WTC11 (cell line): ENCODE measurements at regions not wholly inside any gene's neighbourhood (a gene's known extent, or its start where the extent isn't known, plus 50 kb on each side); places are given as distances from the start of the nearest gene placed in this dataset.

Experiments
- ATF6 ChIP-seq: sonication (generic); formaldehyde crosslinking; IDR thresholded peaks from 2 replicates; pipeline ENCODE4 v1.8.1; 2023; ENCODE audit warnings: mild to moderate bottlenecking, missing genetic modification reagents
- CREB1 ChIP-seq: sonication (generic); formaldehyde crosslinking; IDR thresholded peaks from 2 replicates; pipeline ENCODE4 v1.8.0; 2023; ENCODE audit warnings: mild to moderate bottlenecking, missing genetic modification reagents
- CTCF ChIP-seq: fragments of 200-600 bp; IDR thresholded peaks from 2 replicates; pipeline ENCODE4 v1.8.0; 2022; ENCODE audit warnings: antibody characterized with exemption
- ELF4 ChIP-seq: sonication (generic); formaldehyde crosslinking; IDR thresholded peaks from 2 replicates; pipeline ENCODE4 v1.8.1; 2022; ENCODE audit warnings: low read depth, mild to moderate bottlenecking, moderate library complexity, missing genetic modification reagents
- NR1H2 ChIP-seq: sonication (generic); formaldehyde crosslinking; IDR thresholded peaks from 2 replicates; pipeline ENCODE4 v1.9.0; 2021; ENCODE audit warnings: mild to moderate bottlenecking, moderate library complexity, missing genetic modification reagents
- NR2C2 ChIP-seq: sonication (generic); formaldehyde crosslinking; IDR thresholded peaks from 2 replicates; pipeline ENCODE4 v1.8.0; 2022; ENCODE audit warnings: mild to moderate bottlenecking, missing genetic modification reagents
- NR3C1 ChIP-seq: sonication (generic); formaldehyde crosslinking; conservative IDR thresholded peaks from 2 replicates; pipeline ENCODE4 v1.8.1; 2023; ENCODE audit warnings: low read depth, mild to moderate bottlenecking, missing genetic modification reagents
- SP1 ChIP-seq: sonication (generic); formaldehyde crosslinking; conservative IDR thresholded peaks from 2 replicates; pipeline ENCODE4 v1.8.1; 2022; ENCODE audit warnings: missing genetic modification reagents
- ZNF232 ChIP-seq: sonication (generic); formaldehyde crosslinking; IDR thresholded peaks from 2 replicates; pipeline ENCODE4 v1.8.0; 2022; ENCODE audit warnings: mild to moderate bottlenecking, missing genetic modification reagents
- ZNF263 ChIP-seq: sonication (generic); formaldehyde crosslinking; IDR thresholded peaks from 2 replicates; pipeline ENCODE4 v1.8.1; 2022; ENCODE audit warnings: low read depth, mild to moderate bottlenecking, moderate library complexity, missing genetic modification reagents
- TF ChIP-seq, protein P1 (sequence below): sonication (generic); formaldehyde crosslinking; IDR thresholded peaks from 2 replicates; pipeline ENCODE4 v1.8.1; 2022; ENCODE audit warnings: low read depth, missing genetic modification reagents, borderline replicate concordance
- TF ChIP-seq, protein P2 (sequence below): sonication (generic); formaldehyde crosslinking; IDR thresholded peaks from 2 replicates; pipeline ENCODE4 v1.8.1; 2023; ENCODE audit warnings: mild to moderate bottlenecking, missing genetic modification reagents, moderate library complexity

GRCh38 chr2:41957431-41957830 is 90.4 kb upstream of the PKDCC start:
- TF ChIP-seq, protein P1, sequence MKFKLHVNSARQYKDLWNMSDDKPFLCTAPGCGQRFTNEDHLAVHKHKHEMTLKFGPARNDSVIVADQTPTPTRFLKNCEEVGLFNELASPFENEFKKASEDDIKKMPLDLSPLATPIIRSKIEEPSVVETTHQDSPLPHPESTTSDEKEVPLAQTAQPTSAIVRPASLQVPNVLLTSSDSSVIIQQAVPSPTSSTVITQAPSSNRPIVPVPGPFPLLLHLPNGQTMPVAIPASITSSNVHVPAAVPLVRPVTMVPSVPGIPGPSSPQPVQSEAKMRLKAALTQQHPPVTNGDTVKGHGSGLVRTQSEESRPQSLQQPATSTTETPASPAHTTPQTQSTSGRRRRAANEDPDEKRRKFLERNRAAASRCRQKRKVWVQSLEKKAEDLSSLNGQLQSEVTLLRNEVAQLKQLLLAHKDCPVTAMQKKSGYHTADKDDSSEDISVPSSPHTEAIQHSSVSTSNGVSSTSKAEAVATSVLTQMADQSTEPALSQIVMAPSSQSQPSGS (CRISPR knock-in tag) = no peak
- TF ChIP-seq ATF6 (CRISPR knock-in tag) (no peak), ELF4 (CRISPR knock-in tag) (no peak), ZNF232 (CRISPR knock-in tag) (no peak), NR3C1 (CRISPR knock-in tag) (no peak), CTCF (no peak), NR1H2 (CRISPR knock-in tag) (no peak), NR2C2 (CRISPR knock-in tag) (no peak), ZNF263 (no peak), CREB1 (CRISPR knock-in tag) (no peak), SP1 (no peak)
- TF ChIP-seq, protein P2, sequence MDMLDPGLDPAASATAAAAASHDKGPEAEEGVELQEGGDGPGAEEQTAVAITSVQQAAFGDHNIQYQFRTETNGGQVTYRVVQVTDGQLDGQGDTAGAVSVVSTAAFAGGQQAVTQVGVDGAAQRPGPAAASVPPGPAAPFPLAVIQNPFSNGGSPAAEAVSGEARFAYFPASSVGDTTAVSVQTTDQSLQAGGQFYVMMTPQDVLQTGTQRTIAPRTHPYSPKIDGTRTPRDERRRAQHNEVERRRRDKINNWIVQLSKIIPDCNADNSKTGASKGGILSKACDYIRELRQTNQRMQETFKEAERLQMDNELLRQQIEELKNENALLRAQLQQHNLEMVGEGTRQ = no peak
